Neural progenitor cell (in vitro differentiated cells): ENCODE measurements at regions not wholly inside any gene's neighbourhood (a gene's known extent, or its start where the extent isn't known, plus 50 kb on each side); places are given as distances from the start of the nearest gene placed in this dataset.
"Not testable (repeated sequence)": the region's sequence is repeated elsewhere in the genome, so short reads cannot be mapped to it uniquely, and the experiment has no call there.

Experiments used
- EZH2 ChIP-seq: fragments of 200-600 bp; sonication (generic); IDR thresholded peaks from 2 replicates; pipeline ENCODE4 v1.6.1; 2017; ENCODE audit warnings: antibody characterized with exemption, mild to moderate bottlenecking, moderate library complexity
- EZH2phosphoT487 ChIP-seq: fragments of 200-600 bp; sonication (generic); IDR thresholded peaks from 2 replicates; pipeline ENCODE4 v1.6.1; 2017; ENCODE audit warnings: antibody characterized with exemption
- TF ChIP-seq, protein P1 (sequence below): fragments of 200-600 bp; sonication (generic); IDR thresholded peaks from 2 replicates; pipeline ENCODE4 v1.5.1; 2017; ENCODE audit warnings: antibody characterized with exemption, mild to moderate bottlenecking

DNA sequence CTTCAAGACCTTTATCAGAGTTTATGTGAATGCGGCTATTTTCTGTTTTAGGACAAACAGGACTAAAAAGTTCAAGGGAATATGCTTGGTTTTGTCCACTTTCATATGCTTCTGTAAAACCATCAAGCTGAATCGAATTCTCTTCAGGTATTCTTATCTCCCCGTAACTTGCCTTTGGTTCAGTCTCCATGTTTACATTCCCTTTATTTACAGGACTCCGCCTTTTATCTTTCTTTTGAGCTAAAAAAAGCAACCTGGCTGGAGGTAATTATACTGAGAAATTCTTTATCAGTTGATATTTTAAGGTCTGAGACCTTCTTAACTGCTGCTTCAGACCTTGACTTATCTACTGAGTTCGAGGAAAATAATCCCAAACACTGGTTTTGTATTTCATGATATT is 72.0 kb downstream of the SYT15 start:
- TF ChIP-seq, protein P1, sequence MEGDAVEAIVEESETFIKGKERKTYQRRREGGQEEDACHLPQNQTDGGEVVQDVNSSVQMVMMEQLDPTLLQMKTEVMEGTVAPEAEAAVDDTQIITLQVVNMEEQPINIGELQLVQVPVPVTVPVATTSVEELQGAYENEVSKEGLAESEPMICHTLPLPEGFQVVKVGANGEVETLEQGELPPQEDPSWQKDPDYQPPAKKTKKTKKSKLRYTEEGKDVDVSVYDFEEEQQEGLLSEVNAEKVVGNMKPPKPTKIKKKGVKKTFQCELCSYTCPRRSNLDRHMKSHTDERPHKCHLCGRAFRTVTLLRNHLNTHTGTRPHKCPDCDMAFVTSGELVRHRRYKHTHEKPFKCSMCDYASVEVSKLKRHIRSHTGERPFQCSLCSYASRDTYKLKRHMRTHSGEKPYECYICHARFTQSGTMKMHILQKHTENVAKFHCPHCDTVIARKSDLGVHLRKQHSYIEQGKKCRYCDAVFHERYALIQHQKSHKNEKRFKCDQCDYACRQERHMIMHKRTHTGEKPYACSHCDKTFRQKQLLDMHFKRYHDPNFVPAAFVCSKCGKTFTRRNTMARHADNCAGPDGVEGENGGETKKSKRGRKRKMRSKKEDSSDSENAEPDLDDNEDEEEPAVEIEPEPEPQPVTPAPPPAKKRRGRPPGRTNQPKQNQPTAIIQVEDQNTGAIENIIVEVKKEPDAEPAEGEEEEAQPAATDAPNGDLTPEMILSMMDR: not testable (repeated sequence)
- not testable (repeated sequence) for TF ChIP-seq EZH2, EZH2phosphoT487
